Fibroblast of pulmonary artery (primary cell): ENCODE measurements at regions not wholly inside any gene's neighbourhood (a gene's known extent, or its start where the extent isn't known, plus 50 kb on each side); places are given as distances from the start of the nearest gene placed in this dataset.
A peak's percentile ranks its signal among the peaks of the same experiment; 100 is the strongest.

ENCODE experiments used
- DNase-seq: peaks from one replicate; pipeline ENCODE4 v3.0.0-alpha.2; 2010; ENCODE audit warnings: low read depth
- H3K4me3 ChIP-seq: replicated peaks from 2 replicates; pipeline ENCODE4 v1.5.1; 2011; ENCODE audit warnings: low read depth, mild to moderate bottlenecking, control low read depth, low read length, moderate library complexity
- TF ChIP-seq, protein P1 (sequence below): IDR thresholded peaks from 2 replicates; pipeline ENCODE4 v1.5.1; 2011; ENCODE audit warnings: mild to moderate bottlenecking, control low read depth, low read length, inconsistent platforms; ENCODE audit errors: missing control alignments

DNA sequence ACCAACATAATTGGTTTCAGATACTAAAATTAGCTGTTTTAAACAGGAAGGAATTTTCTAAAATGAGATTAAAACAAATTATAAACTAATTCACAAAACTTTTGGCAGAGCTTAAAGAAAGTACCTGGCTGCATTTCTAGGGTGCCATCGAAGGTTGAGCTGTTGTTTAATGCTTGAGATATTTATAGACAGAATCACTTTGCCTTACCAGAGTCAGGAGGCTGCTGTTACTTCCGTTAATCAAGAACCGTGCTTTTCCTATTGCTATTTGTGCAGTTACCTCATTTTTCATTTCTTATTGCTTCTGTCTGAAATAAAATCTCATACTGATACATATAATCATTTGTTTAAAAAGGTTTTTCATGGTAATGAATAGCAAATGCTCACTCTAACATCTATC, 242.9 kb downstream of the TECRL start:
- no peak for DNase-seq
- H3K4me3 ChIP-seq, result no peak overlapping the region
- TF ChIP-seq, protein P1, sequence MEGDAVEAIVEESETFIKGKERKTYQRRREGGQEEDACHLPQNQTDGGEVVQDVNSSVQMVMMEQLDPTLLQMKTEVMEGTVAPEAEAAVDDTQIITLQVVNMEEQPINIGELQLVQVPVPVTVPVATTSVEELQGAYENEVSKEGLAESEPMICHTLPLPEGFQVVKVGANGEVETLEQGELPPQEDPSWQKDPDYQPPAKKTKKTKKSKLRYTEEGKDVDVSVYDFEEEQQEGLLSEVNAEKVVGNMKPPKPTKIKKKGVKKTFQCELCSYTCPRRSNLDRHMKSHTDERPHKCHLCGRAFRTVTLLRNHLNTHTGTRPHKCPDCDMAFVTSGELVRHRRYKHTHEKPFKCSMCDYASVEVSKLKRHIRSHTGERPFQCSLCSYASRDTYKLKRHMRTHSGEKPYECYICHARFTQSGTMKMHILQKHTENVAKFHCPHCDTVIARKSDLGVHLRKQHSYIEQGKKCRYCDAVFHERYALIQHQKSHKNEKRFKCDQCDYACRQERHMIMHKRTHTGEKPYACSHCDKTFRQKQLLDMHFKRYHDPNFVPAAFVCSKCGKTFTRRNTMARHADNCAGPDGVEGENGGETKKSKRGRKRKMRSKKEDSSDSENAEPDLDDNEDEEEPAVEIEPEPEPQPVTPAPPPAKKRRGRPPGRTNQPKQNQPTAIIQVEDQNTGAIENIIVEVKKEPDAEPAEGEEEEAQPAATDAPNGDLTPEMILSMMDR, result no peak

DNA sequence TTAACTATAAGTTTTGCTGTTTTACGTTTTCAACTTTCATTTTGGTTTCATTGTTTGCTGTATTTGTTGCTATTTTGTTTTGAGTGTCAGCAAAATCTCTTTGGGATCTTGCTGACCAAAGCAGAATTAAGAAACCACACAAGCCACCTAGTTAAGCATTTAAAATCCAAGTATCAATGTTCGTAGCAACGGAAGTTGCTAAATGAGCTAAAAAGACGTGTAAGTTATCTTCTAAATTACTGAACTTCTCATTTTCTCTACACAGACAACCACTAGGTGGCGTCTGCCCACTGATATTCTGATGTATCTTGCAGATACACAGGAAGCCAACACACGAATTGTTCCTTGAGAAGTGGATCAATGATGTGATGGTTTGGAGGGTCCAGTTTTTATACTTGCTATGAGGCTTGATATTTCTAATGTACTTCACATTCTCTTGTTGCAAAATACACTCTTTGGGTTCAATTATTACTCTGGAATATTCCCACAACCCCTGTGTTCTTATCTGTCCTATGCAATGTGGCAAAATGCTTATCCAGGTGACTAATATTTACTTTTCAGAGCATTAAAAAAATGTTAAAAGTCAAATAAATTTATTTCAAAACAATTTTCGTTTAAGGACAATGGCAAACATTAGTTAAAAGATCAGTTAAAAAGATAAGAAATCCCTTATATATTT, 250.5 kb downstream of the TECRL start:
- TF ChIP-seq, protein P1, result peak; percentile 79
- peak; percentile 74 for DNase-seq
- peak overlapping the region; percentile 24 for H3K4me3 ChIP-seq

DNA sequence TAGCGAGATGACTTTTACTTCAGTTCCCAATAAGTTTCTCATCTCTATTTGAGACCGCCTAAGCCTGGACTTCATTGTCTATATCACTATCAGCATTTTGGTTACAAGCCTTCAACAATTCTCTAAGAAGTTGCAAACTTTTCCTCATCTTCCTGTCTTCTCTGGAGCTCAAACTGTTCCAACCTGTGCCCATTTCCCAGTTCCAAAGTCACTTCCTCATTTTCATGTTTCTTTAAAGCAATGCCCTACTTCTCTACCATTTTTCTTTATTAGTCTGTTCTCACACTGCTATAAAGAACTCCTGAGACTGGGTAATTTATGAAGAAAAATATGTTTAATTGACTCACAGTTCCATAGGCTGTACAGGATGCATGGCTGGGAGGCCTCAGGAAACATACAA, 251.9 kb downstream of the TECRL start:
- TF ChIP-seq, protein P1, result no peak
- H3K4me3 ChIP-seq, result no peak overlapping the region
- DNase-seq, result no peak

DNA sequence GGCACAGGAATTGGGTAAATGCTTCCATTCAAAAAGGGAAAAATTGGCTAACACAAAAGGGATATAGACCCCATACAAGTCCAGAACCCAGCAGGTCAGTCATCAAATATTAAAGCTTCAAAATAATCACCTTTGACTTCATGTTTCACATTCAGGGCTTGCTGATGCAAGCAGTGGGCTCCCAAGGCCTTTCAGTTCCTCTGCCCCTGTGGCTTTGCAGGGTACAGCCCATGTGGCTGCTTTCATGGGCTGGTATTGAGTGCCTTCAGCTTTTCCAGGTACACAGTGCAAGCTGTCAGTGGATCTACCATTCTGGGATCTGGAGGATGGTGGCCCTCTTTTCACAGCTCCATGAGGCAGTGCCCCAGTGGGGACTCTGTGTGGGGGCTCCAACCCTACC, 253.0 kb downstream of the TECRL start:
- no peak overlapping the region for H3K4me3 ChIP-seq
- no peak for DNase-seq
- TF ChIP-seq, protein P1, result no peak

GRCh38 chr4:64146030-64146429, 263.2 kb downstream of the TECRL start:
- no peak for DNase-seq
- TF ChIP-seq, protein P1, result no peak
- H3K4me3 ChIP-seq, result no peak overlapping the region

DNA sequence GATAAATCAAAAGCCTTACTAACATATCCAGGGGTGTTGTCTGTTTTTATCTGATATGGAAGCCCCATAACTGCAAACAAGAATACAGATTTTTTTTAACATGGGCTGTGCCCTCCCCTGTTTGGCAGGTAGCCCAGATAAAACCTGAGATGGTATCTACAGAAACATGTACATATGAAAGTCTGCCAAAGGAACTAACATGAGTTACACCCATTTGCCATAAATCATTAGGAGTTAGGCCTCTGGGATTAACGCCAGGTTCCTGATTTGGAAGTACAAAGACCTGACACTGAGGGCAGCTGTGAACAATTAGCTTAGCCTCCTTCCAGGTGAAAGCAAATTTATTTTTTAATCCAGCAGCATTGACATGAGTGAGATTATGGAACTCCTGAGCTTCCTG, 264.3 kb downstream of the TECRL start:
- TF ChIP-seq, protein P1, result no peak
- no peak for DNase-seq
- no peak overlapping the region for H3K4me3 ChIP-seq

DNA sequence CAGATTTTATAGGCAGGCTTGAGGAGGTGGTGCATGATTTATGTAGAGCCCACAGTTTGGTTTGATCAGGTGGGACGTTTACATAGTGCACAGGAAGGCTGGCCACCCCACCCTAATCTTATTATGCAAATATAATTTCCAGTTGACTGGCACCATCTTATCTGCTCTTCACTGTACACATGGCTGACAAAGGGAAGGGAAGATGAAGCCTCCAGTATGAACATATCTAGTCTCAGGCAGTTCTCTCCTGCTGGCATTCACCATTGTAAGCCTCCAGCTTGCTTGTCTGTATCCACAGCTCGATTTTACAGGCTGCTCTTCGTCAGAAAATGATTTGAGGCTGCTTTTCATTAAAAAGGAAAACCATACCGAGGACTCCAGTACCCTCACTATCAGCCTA, 278.3 kb downstream of the TECRL start:
- DNase-seq, result no peak
- no peak overlapping the region for H3K4me3 ChIP-seq
- TF ChIP-seq, protein P1, result no peak
